CD8-positive, alpha-beta memory T cell (primary cell): ENCODE measurements at regions not wholly inside any gene's neighbourhood (a gene's known extent, or its start where the extent isn't known, plus 50 kb on each side); places are given as distances from the start of the nearest gene placed in this dataset.
A peak's percentile ranks its signal among the peaks of the same experiment; 100 is the strongest.

Experiments
- CTCF ChIA-PET: fragments of 350-600 bp; sonication (Branson Sonifier 250); formaldehyde crosslinking; loops from one replicate; lab custom pipeline; 2021; ENCODE audit warnings: antibody characterized with exemption; lab: Charles Lee
- POLR2A ChIA-PET: fragments of 350-600 bp; sonication (Branson Sonifier 250); formaldehyde crosslinking; loops from one replicate; lab custom pipeline; 2021; ENCODE audit warnings: antibody characterized with exemption; lab: Charles Lee
- DNase-seq, 5 donors: peaks; one replicate each; pipeline versions ENCODE4 v3.0.0 to v3.0.0-alpha.2; 2020 to 2022; ENCODE audit warnings: mixed read lengths in 1 of 5
- H3K27ac ChIP-seq: one replicate; pipeline ENCODE4 v1.7.0; 2013; ENCODE audit warnings: low read depth, mild to moderate bottlenecking, low read length, moderate library complexity
- H3K27me3 ChIP-seq: 2 replicates; pipeline ENCODE4 v1.7.0; 2013; ENCODE audit warnings: low read length, mild to moderate bottlenecking; ENCODE audit not compliant: insufficient read depth, poor library complexity, severe bottlenecking
- H3K36me3 ChIP-seq: 2 replicates; pipeline ENCODE4 v1.7.0; 2013; ENCODE audit warnings: mild to moderate bottlenecking, low read length, moderate library complexity; ENCODE audit not compliant: insufficient read depth
- H3K4me1 ChIP-seq: 2 replicates; pipeline ENCODE4 v1.7.0; 2013; ENCODE audit warnings: mild to moderate bottlenecking, low read length, moderate library complexity; ENCODE audit not compliant: insufficient read depth
- H3K4me3 ChIP-seq: 2 replicates; pipeline ENCODE4 v1.7.0; 2013; ENCODE audit warnings: mild to moderate bottlenecking, low read length
- H3K9me3 ChIP-seq: 2 replicates; pipeline ENCODE4 v1.7.0; 2013; ENCODE audit warnings: mild to moderate bottlenecking, low read length
- H3K27ac Mint-ChIP-seq, 8 donors: one replicate each; pipeline ENCODE4 v1.8.0; 2020 to 2021; ENCODE audit warnings: mixed read lengths in 8 of 8, mild to moderate bottlenecking in 6 of 8, inconsistent platforms in 3 of 8, moderate library complexity in 3 of 8
- H3K27me3 Mint-ChIP-seq, 2 donors: one replicate each; pipeline ENCODE4 v1.8.0; 2020 to 2021; ENCODE audit warnings: mixed read lengths in 2 of 2, mild to moderate bottlenecking in 1 of 2, moderate library complexity in 1 of 2
- H3K36me3 Mint-ChIP-seq, 3 donors: one replicate each; pipeline ENCODE4 v1.8.0; 2020 to 2021; ENCODE audit warnings: mixed read lengths in 3 of 3, inconsistent platforms in 1 of 3, mild to moderate bottlenecking in 1 of 3
- H3K4me1 Mint-ChIP-seq, 3 donors: one replicate each; pipeline ENCODE4 v1.8.0; 2020 to 2021; ENCODE audit warnings: mixed read lengths in 3 of 3, inconsistent platforms in 1 of 3, mild to moderate bottlenecking in 1 of 3
- H3K4me3 Mint-ChIP-seq, 7 donors: one replicate each; pipeline ENCODE4 v1.8.0; 2020 to 2021; ENCODE audit warnings: mixed read lengths in 7 of 7, mild to moderate bottlenecking in 6 of 7, moderate library complexity in 4 of 7, inconsistent platforms in 2 of 7
- H3K9me3 Mint-ChIP-seq, 5 donors: one replicate each; pipeline ENCODE4 v1.8.0; 2020 to 2022; ENCODE audit warnings: mixed read lengths in 5 of 5, mild to moderate bottlenecking in 3 of 5, moderate library complexity in 2 of 5, inconsistent platforms in 1 of 5

- H3K36me3 ChIP-seq = no peaks in the 10 kb centered on the region
- H3K27me3 ChIP-seq = no peaks in the 10 kb centered on the region
- Mint-ChIP-seq H3K36me3 (no peaks in the 10 kb centered on the region), H3K9me3 (peaks cover 0 to 6% (median 0%) of the 10 kb centered on the region in 5 donors), H3K27ac (peak overlapping the region in 4 of 8 donors; percentile 1 to 87 (median 48)), H3K4me3 (peak overlapping the region in 5 of 7 donors; percentile 7 to 65 (median 45)), H3K4me1 (peaks cover 27 to 34% (median 34%) of the 10 kb centered on the region in 3 donors), H3K27me3 (no peaks in the 10 kb centered on the region)
- peak in 1 of 5 donors; percentile 4 for DNase-seq
- ChIA-PET CTCF (no interaction called here), POLR2A (interaction anchor here (0.6 kb wide), 1 partner anchor 1468 kb away, joined by 3 read pairs; no protein-coding TSS in a partner anchor)
- H3K4me1 ChIP-seq = peaks cover 4% of the 10 kb centered on the region
- H3K27ac ChIP-seq = peak overlapping the region; percentile 46
- H3K9me3 ChIP-seq = no peaks in the 10 kb centered on the region
- H3K4me3 ChIP-seq = peak overlapping the region; percentile 9
Observed at GRCh38 chr2:144597894-144598593, 78.1 kb upstream of the ZEB2 start.

- Mint-ChIP-seq H3K27ac (peak overlapping the region in 1 of 8 donors; percentile 2), H3K9me3 (peaks cover 0 to 6% (median 0%) of the 10 kb centered on the region in 5 donors), H3K4me3 (no peak overlapping the region), H3K4me1 (peaks cover 27 to 34% (median 34%) of the 10 kb centered on the region in 3 donors), H3K36me3 (no peaks in the 10 kb centered on the region), H3K27me3 (no peaks in the 10 kb centered on the region)
- Histone ChIP-seq H3K36me3 (no peaks in the 10 kb centered on the region), H3K4me1 (peaks cover 4% of the 10 kb centered on the region), H3K27ac (no peak overlapping the region), H3K9me3 (no peaks in the 10 kb centered on the region), H3K27me3 (no peaks in the 10 kb centered on the region), H3K4me3 (no peak overlapping the region)
- ChIA-PET POLR2A (interaction anchor here (0.6 kb wide), 1 partner anchor 1468 kb away, joined by 3 read pairs; no protein-coding TSS in a partner anchor), CTCF (no interaction called here)
- DNase-seq = no peak
Observed at GRCh38 chr2:144597388-144597787, 77.5 kb upstream of the ZEB2 start.

- DNase-seq = peak in 1 of 5 donors; percentile 5
- Histone ChIP-seq H3K27me3 (no peaks in the 10 kb centered on the region), H3K27ac (peak overlapping the region; percentile 45), H3K36me3 (no peaks in the 10 kb centered on the region), H3K4me3 (no peak overlapping the region), H3K4me1 (peaks cover 4% of the 10 kb centered on the region), H3K9me3 (no peaks in the 10 kb centered on the region)
- H3K27me3 Mint-ChIP-seq = no peaks in the 10 kb centered on the region
- ChIA-PET POLR2A (no interaction called here), CTCF (no interaction called here)
- H3K4me3 Mint-ChIP-seq = peak overlapping the region in 6 of 7 donors; percentile 17 to 68 (median 46)
- no peaks in the 10 kb centered on the region for H3K36me3 Mint-ChIP-seq
- H3K4me1 Mint-ChIP-seq = peaks cover 27 to 34% (median 34%) of the 10 kb centered on the region in 3 donors
- peak overlapping the region in 6 of 8 donors; percentile 27 to 81 (median 48) for H3K27ac Mint-ChIP-seq
- peaks cover 0 to 6% (median 0%) of the 10 kb centered on the region in 5 donors for H3K9me3 Mint-ChIP-seq
Observed at GRCh38 chr2:144596073-144596871, 76.4 kb upstream of the ZEB2 start.

- H3K4me1 Mint-ChIP-seq = peaks cover 27 to 34% (median 34%) of the 10 kb centered on the region in 3 donors
- no peaks in the 10 kb centered on the region for H3K36me3 Mint-ChIP-seq
- Histone ChIP-seq H3K27ac (peak overlapping the region; percentile 45), H3K36me3 (no peaks in the 10 kb centered on the region), H3K4me3 (no peak overlapping the region), H3K4me1 (peaks cover 4% of the 10 kb centered on the region), H3K9me3 (no peaks in the 10 kb centered on the region), H3K27me3 (no peaks in the 10 kb centered on the region)
- H3K4me3 Mint-ChIP-seq = peak overlapping the region in 1 of 7 donors; percentile 58
- H3K9me3 Mint-ChIP-seq = peaks cover 0 to 6% (median 0%) of the 10 kb centered on the region in 5 donors
- no peak for DNase-seq
- peak overlapping the region in 4 of 8 donors; percentile 27 to 81 (median 45) for H3K27ac Mint-ChIP-seq
- POLR2A ChIA-PET = no interaction called here
- CTCF ChIA-PET = no interaction called here
- H3K27me3 Mint-ChIP-seq = no peaks in the 10 kb centered on the region
Observed at GRCh38 chr2:144595686-144596072, 75.8 kb upstream of the ZEB2 start.

- ChIA-PET CTCF (no interaction called here), POLR2A (no interaction called here)
- Mint-ChIP-seq H3K4me1 (peaks cover 27 to 34% (median 34%) of the 10 kb centered on the region in 3 donors), H3K27ac (peak overlapping the region in 2 of 8 donors; percentile 39 to 51), H3K27me3 (no peaks in the 10 kb centered on the region), H3K36me3 (no peaks in the 10 kb centered on the region), H3K4me3 (no peak overlapping the region), H3K9me3 (peaks cover 0 to 6% (median 0%) of the 10 kb centered on the region in 5 donors)
- no peaks in the 10 kb centered on the region for H3K27me3 ChIP-seq
- peaks cover 4% of the 10 kb centered on the region for H3K4me1 ChIP-seq
- no peaks in the 10 kb centered on the region for H3K36me3 ChIP-seq
- no peak for DNase-seq
- no peaks in the 10 kb centered on the region for H3K9me3 ChIP-seq
- H3K27ac ChIP-seq = peak overlapping the region; percentile 45
- H3K4me3 ChIP-seq = no peak overlapping the region
Observed at GRCh38 chr2:144595279-144595678, 75.4 kb upstream of the ZEB2 start.

- Histone ChIP-seq H3K4me3 (no peak overlapping the region), H3K27ac (no peak overlapping the region), H3K9me3 (no peaks in the 10 kb centered on the region), H3K27me3 (no peaks in the 10 kb centered on the region), H3K4me1 (peaks cover 4% of the 10 kb centered on the region), H3K36me3 (no peaks in the 10 kb centered on the region)
- Mint-ChIP-seq H3K27me3 (no peaks in the 10 kb centered on the region), H3K27ac (no peak overlapping the region), H3K9me3 (peaks cover 0 to 6% (median 0%) of the 10 kb centered on the region in 5 donors), H3K4me1 (peaks cover 18 to 27% (median 25%) of the 10 kb centered on the region in 3 donors), H3K4me3 (no peak overlapping the region), H3K36me3 (no peaks in the 10 kb centered on the region)
- no peak for DNase-seq
- ChIA-PET POLR2A (no interaction called here), CTCF (no interaction called here)
Observed at GRCh38 chr2:144593803-144594202, 73.9 kb upstream of the ZEB2 start.

- no peak overlapping the region for H3K27ac Mint-ChIP-seq
- ChIA-PET CTCF (no interaction called here), POLR2A (no interaction called here)
- H3K36me3 ChIP-seq = no peaks in the 10 kb centered on the region
- no peaks in the 10 kb centered on the region for H3K27me3 ChIP-seq
- no peak overlapping the region for H3K4me3 ChIP-seq
- no peaks in the 10 kb centered on the region for H3K27me3 Mint-ChIP-seq
- no peak overlapping the region for H3K4me3 Mint-ChIP-seq
- peaks cover 0 to 1% (median 0%) of the 10 kb centered on the region in 3 donors for H3K36me3 Mint-ChIP-seq
- H3K9me3 Mint-ChIP-seq = peaks cover 0 to 1% (median 0%) of the 10 kb centered on the region in 5 donors
- no peaks in the 10 kb centered on the region for H3K9me3 ChIP-seq
- peaks cover 4% of the 10 kb centered on the region for H3K4me1 ChIP-seq
- H3K27ac ChIP-seq = no peak overlapping the region
- DNase-seq = no peak
- peaks cover 18 to 23% (median 19%) of the 10 kb centered on the region in 3 donors for H3K4me1 Mint-ChIP-seq
Observed at GRCh38 chr2:144592500-144593256, 72.8 kb upstream of the ZEB2 start.
